Caco-2 (cell line): ENCODE measurements at regions not wholly inside any gene's neighbourhood (a gene's known extent, or its start where the extent isn't known, plus 50 kb on each side); places are given as distances from the start of the nearest gene placed in this dataset.

Experiments
- BruUV-seq: library from RNA; stranded (reverse); fragments of 400-500 nt; replicated peaks from 2 replicates; lab custom pipeline; 2021; lab: Mats Ljungman, UMichigan
- CTCF ChIA-PET: fragments of 300-600 bp; sonication (Branson Sonifier 250); formaldehyde crosslinking; loops from one replicate; lab custom pipeline; 2022; ENCODE audit warnings: antibody characterized with exemption; lab: Charles Lee
- POLR2A ChIA-PET: fragments of 300-600 bp; sonication (Branson Sonifier 250); formaldehyde crosslinking; loops from one replicate; lab custom pipeline; 2022; ENCODE audit warnings: antibody characterized with exemption; lab: Charles Lee
- DNase-seq, 2 experiments: peaks; one replicate each; pipeline versions ENCODE4 v3.0.0 to v3.0.0-alpha.2; 2020 to 2022
- H3K27me3 ChIP-seq: replicated peaks from 2 replicates; pipeline ENCODE4 v1.6.0; 2011; ENCODE audit warnings: low read length; ENCODE audit not compliant: control insufficient read depth, insufficient read depth
- H3K36me3 ChIP-seq: 2 replicates; pipeline ENCODE4 v1.5.1; 2011; ENCODE audit warnings: low read length; ENCODE audit not compliant: control insufficient read depth, insufficient read depth
- H3K4me1 ChIP-seq: fragments of 250-450 bp; sonication (Bioruptor Pico); 2 replicates; pipeline ENCODE4 v1.5.1; 2020; ENCODE audit warnings: mild to moderate bottlenecking
- H3K4me3 ChIP-seq: 2 replicates; pipeline ENCODE4 v1.5.1; 2011; ENCODE audit warnings: low read depth, mild to moderate bottlenecking, control low read depth, low read length
- H3K9me3 ChIP-seq: fragments of 250-450 bp; sonication (Bioruptor Pico); 2 replicates; pipeline ENCODE4 v1.5.1; 2020; ENCODE audit warnings: mild to moderate bottlenecking, moderate library complexity
- H3K27ac Mint-ChIP-seq: one replicate; pipeline ENCODE4 v1.8.0; 2022; ENCODE audit warnings: mixed read lengths; ENCODE audit not compliant: unreplicated experiment
- H3K27me3 Mint-ChIP-seq: one replicate; pipeline ENCODE4 v1.8.0; 2022; ENCODE audit warnings: mixed read lengths; ENCODE audit not compliant: insufficient read depth, unreplicated experiment
- H3K36me3 Mint-ChIP-seq: one replicate; pipeline ENCODE4 v1.8.0; 2022; ENCODE audit warnings: mild to moderate bottlenecking, mixed read lengths; ENCODE audit not compliant: insufficient read depth, unreplicated experiment
- H3K4me1 Mint-ChIP-seq: one replicate; pipeline ENCODE4 v1.8.0; 2022; ENCODE audit warnings: low read depth, mixed read lengths; ENCODE audit not compliant: unreplicated experiment
- H3K4me3 Mint-ChIP-seq: one replicate; pipeline ENCODE4 v1.8.0; 2022; ENCODE audit warnings: mild to moderate bottlenecking, moderate library complexity, mixed read lengths; ENCODE audit not compliant: unreplicated experiment
- H3K9me3 Mint-ChIP-seq: one replicate; pipeline ENCODE4 v1.8.0; 2022; ENCODE audit warnings: mixed read lengths; ENCODE audit not compliant: unreplicated experiment
- intact Hi-C: fragments of 100-400 bp; cut with micrococcal nuclease; formaldehyde crosslinking; loops from one replicate; pipeline ENCODE4 v1.10.0; 2022; ENCODE audit not compliant: unreplicated experiment
- TF ChIP-seq, protein P1 (sequence below), 2 experiments: fragments of 200-600 bp in 1 of 2; IDR thresholded peaks; 1 replicate in 1 of 2; 2 replicates in 1 of 2; pipeline versions ENCODE4 v1.5.1 to v1.8.0; 2011 to 2022; ENCODE audit warnings: antibody characterized with exemption in 1 of 2, control low read depth in 1 of 2, inconsistent platforms in 1 of 2, low read depth in 1 of 2, low read length in 1 of 2, mild to moderate bottlenecking in 1 of 2, moderate library complexity in 1 of 2; ENCODE audit not compliant: insufficient read depth in 1 of 2, severe bottlenecking in 1 of 2, unreplicated experiment in 1 of 2

DNA sequence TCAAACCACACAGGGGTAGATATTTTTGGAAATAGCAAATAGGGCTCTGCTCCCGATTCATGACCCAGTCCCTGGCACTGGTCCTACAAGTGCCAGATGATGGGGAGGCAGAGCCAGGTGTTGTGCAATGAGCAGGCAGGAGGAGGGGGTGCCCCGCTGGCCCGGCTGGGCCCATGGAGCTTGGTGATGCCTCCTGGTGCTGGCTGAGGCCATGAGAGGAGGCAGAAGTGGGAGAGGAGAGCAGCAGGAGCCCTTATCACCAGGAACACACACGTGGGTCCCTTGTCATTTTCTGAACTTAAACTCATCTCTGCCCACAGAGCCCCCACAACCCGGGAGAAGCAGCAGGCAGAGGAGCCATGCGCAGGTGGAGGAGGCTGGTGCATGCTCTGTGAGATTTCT is 90.5 kb upstream of the MAPK4 start:
- Mint-ChIP-seq H3K4me3 (no peak overlapping the region), H3K4me1 (no peaks in the 10 kb centered on the region), H3K36me3 (no peaks in the 10 kb centered on the region), H3K27ac (no peak overlapping the region), H3K27me3 (no peaks in the 10 kb centered on the region), H3K9me3 (no peaks in the 10 kb centered on the region)
- CTCF ChIA-PET: no interaction called here
- no TSS peak for BruUV-seq
- H3K27me3 ChIP-seq: no peaks in the 10 kb centered on the region
- H3K4me3 ChIP-seq: no peak overlapping the region
- TF ChIP-seq, protein P1, sequence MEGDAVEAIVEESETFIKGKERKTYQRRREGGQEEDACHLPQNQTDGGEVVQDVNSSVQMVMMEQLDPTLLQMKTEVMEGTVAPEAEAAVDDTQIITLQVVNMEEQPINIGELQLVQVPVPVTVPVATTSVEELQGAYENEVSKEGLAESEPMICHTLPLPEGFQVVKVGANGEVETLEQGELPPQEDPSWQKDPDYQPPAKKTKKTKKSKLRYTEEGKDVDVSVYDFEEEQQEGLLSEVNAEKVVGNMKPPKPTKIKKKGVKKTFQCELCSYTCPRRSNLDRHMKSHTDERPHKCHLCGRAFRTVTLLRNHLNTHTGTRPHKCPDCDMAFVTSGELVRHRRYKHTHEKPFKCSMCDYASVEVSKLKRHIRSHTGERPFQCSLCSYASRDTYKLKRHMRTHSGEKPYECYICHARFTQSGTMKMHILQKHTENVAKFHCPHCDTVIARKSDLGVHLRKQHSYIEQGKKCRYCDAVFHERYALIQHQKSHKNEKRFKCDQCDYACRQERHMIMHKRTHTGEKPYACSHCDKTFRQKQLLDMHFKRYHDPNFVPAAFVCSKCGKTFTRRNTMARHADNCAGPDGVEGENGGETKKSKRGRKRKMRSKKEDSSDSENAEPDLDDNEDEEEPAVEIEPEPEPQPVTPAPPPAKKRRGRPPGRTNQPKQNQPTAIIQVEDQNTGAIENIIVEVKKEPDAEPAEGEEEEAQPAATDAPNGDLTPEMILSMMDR (IDR thresholded peaks at IDR 0.05; ENCODE audit: insufficient read depth in 1 of 2, low read depth in 1 of 2, low read length in 1 of 2, severe bottlenecking in 1 of 2, unreplicated experiment in 1 of 2): no peak
- H3K9me3 ChIP-seq: no peaks in the 10 kb centered on the region
- no peaks in the 10 kb centered on the region for H3K36me3 ChIP-seq
- no peak for DNase-seq
- H3K4me1 ChIP-seq: no peaks in the 10 kb centered on the region
- intact Hi-C loops: no loop called here
- POLR2A ChIA-PET: no interaction called here

DNA sequence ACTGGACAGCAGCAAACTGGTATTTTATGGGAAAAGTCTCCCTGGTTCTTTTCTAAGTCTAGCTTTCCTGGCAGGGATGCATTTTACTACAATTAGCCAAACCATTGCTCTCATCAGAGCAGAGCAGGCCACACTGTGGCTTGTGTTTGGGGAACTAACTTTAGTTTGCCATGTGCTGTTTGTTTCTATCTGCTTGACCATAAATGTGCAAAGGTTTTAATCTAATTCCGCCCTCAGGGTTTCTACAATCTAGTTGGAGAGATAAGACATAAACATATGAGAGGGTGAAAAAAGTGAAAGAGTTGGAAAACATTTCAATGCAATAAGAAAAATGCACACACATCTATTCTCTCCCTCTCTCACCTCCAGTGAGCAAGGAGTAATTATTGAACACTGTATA is 86.9 kb upstream of the MAPK4 start:
- Histone ChIP-seq H3K4me3 (no peak overlapping the region), H3K9me3 (no peaks in the 10 kb centered on the region), H3K4me1 (no peaks in the 10 kb centered on the region), H3K36me3 (no peaks in the 10 kb centered on the region), H3K27me3 (no peaks in the 10 kb centered on the region)
- Mint-ChIP-seq H3K27ac (no peak overlapping the region), H3K27me3 (no peaks in the 10 kb centered on the region), H3K36me3 (no peaks in the 10 kb centered on the region), H3K4me1 (peaks cover 7% of the 10 kb centered on the region), H3K9me3 (no peaks in the 10 kb centered on the region), H3K4me3 (no peak overlapping the region)
- no peak for DNase-seq
- BruUV-seq: no TSS peak
- ChIA-PET CTCF (no interaction called here), POLR2A (no interaction called here)
- TF ChIP-seq, protein P1 (IDR thresholded peaks at IDR 0.05; ENCODE audit: insufficient read depth in 1 of 2, low read depth in 1 of 2, low read length in 1 of 2, severe bottlenecking in 1 of 2, unreplicated experiment in 1 of 2): no peak
- intact Hi-C loops: no loop called here

DNA sequence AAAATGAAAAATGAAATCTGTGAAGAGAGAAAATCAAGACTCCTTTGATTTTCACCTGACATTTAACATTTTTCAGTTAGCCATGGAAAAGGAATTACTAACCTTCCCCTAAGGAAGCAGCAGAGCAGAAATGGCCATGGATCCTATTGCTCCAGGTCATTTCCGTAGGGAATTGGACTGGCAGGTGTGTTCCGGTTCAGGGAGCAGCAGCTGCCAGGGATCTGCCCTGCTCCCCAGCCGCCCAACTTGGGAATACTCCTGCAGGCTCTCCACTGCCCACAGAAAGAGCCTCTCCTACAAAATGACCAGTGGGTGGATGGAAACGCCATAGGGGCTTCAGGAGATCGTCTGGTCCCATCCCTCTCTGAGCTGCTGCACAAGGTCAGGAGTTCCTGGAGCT is 86.0 kb upstream of the MAPK4 start:
- CTCF ChIA-PET: no interaction called here
- Mint-ChIP-seq H3K27ac (no peak overlapping the region), H3K27me3 (no peaks in the 10 kb centered on the region)

More for the DNA sequence above, 86.0 kb upstream of the MAPK4 start:
- BruUV-seq: no TSS peak
- Histone ChIP-seq H3K36me3 (no peaks in the 10 kb centered on the region), H3K4me3 (no peak overlapping the region), H3K4me1 (no peaks in the 10 kb centered on the region), H3K27me3 (no peaks in the 10 kb centered on the region), H3K9me3 (no peaks in the 10 kb centered on the region)
- no peaks in the 10 kb centered on the region for H3K36me3 Mint-ChIP-seq
- POLR2A ChIA-PET: no interaction called here
- H3K9me3 Mint-ChIP-seq: no peaks in the 10 kb centered on the region
- intact Hi-C loops: no loop called here
- no peak for DNase-seq
- TF ChIP-seq, protein P1 (IDR thresholded peaks at IDR 0.05; ENCODE audit: insufficient read depth in 1 of 2, low read depth in 1 of 2, low read length in 1 of 2, severe bottlenecking in 1 of 2, unreplicated experiment in 1 of 2): no peak
- peaks cover 7% of the 10 kb centered on the region for H3K4me1 Mint-ChIP-seq
- H3K4me3 Mint-ChIP-seq: no peak overlapping the region
